Tibial nerve (tissue), 4 donors: ENCODE measurements at regions not wholly inside any gene's neighbourhood (a gene's known extent, or its start where the extent isn't known, plus 50 kb on each side); places are given as distances from the start of the nearest gene placed in this dataset.

Source experiments
- EP300 ChIP-seq, 2 donors: sonication (generic); formaldehyde crosslinking; IDR thresholded peaks; one replicate each; pipeline ENCODE4 v1.6.1; 2017; ENCODE audit warnings: antibody characterized with exemption in 2 of 2, mild to moderate bottlenecking in 1 of 2
- POLR2A ChIP-seq, 2 donors: fragments of 450-650 bp; IDR thresholded peaks; one replicate each; pipeline ENCODE4 v1.6.1; 2017; ENCODE audit warnings: antibody characterized with exemption in 2 of 2, mild to moderate bottlenecking in 2 of 2, moderate library complexity in 2 of 2
- TF ChIP-seq, protein P1 (sequence below), 5 experiments: fragments of 200-600 bp in 3 of 5; fragments of 450-650 bp in 2 of 5; sonication (generic) in 3 of 5; IDR thresholded peaks; one replicate each; pipeline ENCODE4 v1.5.1; 2016 to 2019; ENCODE audit warnings: antibody characterized with exemption in 5 of 5, mild to moderate bottlenecking in 3 of 5, moderate library complexity in 2 of 5

- TF ChIP-seq POLR2A (IDR thresholded peaks at IDR 0.05) (no peak), EP300 (IDR thresholded peaks at IDR 0.05) (no peak)
- TF ChIP-seq, protein P1, sequence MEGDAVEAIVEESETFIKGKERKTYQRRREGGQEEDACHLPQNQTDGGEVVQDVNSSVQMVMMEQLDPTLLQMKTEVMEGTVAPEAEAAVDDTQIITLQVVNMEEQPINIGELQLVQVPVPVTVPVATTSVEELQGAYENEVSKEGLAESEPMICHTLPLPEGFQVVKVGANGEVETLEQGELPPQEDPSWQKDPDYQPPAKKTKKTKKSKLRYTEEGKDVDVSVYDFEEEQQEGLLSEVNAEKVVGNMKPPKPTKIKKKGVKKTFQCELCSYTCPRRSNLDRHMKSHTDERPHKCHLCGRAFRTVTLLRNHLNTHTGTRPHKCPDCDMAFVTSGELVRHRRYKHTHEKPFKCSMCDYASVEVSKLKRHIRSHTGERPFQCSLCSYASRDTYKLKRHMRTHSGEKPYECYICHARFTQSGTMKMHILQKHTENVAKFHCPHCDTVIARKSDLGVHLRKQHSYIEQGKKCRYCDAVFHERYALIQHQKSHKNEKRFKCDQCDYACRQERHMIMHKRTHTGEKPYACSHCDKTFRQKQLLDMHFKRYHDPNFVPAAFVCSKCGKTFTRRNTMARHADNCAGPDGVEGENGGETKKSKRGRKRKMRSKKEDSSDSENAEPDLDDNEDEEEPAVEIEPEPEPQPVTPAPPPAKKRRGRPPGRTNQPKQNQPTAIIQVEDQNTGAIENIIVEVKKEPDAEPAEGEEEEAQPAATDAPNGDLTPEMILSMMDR (IDR thresholded peaks at IDR 0.05), result no peak
Observed at GRCh38 chr20:48411919-48412522, 415.8 kb downstream of the PREX1 start.
